Mesothelial cell of epicardium (in vitro differentiated cells): ENCODE measurements at regions not wholly inside any gene's neighbourhood (a gene's known extent, or its start where the extent isn't known, plus 50 kb on each side); places are given as distances from the start of the nearest gene placed in this dataset.

Source experiments
- DNase-seq, 2 experiments: peaks; one replicate each; pipeline ENCODE4 v3.0.0; 2021; ENCODE audit warnings: low spot score in 2 of 2; ENCODE audit not compliant: unreplicated experiment in 2 of 2
- H3K27ac Mint-ChIP-seq: 2 replicates; pipeline ENCODE4 v1.8.0; 2021; ENCODE audit warnings: mixed read lengths
- H3K27me3 Mint-ChIP-seq: 2 replicates; pipeline ENCODE4 v1.8.0; 2021; ENCODE audit warnings: low read depth, mixed read lengths
- H3K36me3 Mint-ChIP-seq: 2 replicates; pipeline ENCODE4 v1.8.0; 2021; ENCODE audit warnings: mixed read lengths
- H3K4me1 Mint-ChIP-seq: 2 replicates; pipeline ENCODE4 v1.8.0; 2021; ENCODE audit warnings: mixed read lengths
- H3K4me3 Mint-ChIP-seq: 2 replicates; pipeline ENCODE4 v1.8.0; 2021; ENCODE audit warnings: mild to moderate bottlenecking, moderate library complexity, mixed read lengths
- H3K9me3 Mint-ChIP-seq: 2 replicates; pipeline ENCODE4 v1.8.0; 2021; ENCODE audit warnings: mixed read lengths
- TF ChIP-seq, protein P1 (sequence below): fragments of 200-600 bp; sonication (generic); IDR thresholded peaks from one replicate; pipeline ENCODE4 v1.5.0; 2021; ENCODE audit warnings: antibody characterized with exemption; ENCODE audit not compliant: unreplicated experiment

GRCh38 chr2:78676921-78677696 is 348.4 kb upstream of the REG3G start:
- TF ChIP-seq, protein P1, sequence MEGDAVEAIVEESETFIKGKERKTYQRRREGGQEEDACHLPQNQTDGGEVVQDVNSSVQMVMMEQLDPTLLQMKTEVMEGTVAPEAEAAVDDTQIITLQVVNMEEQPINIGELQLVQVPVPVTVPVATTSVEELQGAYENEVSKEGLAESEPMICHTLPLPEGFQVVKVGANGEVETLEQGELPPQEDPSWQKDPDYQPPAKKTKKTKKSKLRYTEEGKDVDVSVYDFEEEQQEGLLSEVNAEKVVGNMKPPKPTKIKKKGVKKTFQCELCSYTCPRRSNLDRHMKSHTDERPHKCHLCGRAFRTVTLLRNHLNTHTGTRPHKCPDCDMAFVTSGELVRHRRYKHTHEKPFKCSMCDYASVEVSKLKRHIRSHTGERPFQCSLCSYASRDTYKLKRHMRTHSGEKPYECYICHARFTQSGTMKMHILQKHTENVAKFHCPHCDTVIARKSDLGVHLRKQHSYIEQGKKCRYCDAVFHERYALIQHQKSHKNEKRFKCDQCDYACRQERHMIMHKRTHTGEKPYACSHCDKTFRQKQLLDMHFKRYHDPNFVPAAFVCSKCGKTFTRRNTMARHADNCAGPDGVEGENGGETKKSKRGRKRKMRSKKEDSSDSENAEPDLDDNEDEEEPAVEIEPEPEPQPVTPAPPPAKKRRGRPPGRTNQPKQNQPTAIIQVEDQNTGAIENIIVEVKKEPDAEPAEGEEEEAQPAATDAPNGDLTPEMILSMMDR = no peak
- Mint-ChIP-seq H3K9me3 (peaks cover 4% of the 10 kb centered on the region), H3K27ac (no peak overlapping the region), H3K4me3 (no peak overlapping the region), H3K4me1 (no peaks in the 10 kb centered on the region), H3K27me3 (no peaks in the 10 kb centered on the region), H3K36me3 (no peaks in the 10 kb centered on the region)
- no peak for DNase-seq

DNA sequence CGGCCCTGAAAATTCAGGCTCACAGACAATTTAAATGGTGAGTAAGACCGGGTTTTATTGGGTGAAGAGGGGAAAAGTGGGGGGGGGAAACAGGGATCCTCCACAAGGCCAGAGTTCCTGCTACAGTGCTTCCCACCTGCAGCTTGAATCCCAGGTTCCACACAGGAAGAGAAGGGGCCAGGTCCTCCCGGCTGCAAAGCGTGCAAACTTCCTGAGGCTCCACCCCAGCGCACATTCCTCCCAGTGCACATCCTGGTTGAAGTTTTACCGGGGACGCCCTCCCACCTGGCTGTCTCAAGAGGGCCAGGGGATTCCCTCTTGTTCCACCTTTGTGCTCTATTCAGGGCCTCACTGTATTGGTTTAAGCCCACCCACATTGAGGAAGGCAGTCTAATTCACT is 347.7 kb upstream of the REG3G start:
- TF ChIP-seq, protein P1 = no peak
- Mint-ChIP-seq H3K27me3 (no peaks in the 10 kb centered on the region), H3K36me3 (no peaks in the 10 kb centered on the region), H3K27ac (no peak overlapping the region), H3K9me3 (peaks cover 4% of the 10 kb centered on the region), H3K4me1 (no peaks in the 10 kb centered on the region), H3K4me3 (no peak overlapping the region)
- DNase-seq = no peak

DNA sequence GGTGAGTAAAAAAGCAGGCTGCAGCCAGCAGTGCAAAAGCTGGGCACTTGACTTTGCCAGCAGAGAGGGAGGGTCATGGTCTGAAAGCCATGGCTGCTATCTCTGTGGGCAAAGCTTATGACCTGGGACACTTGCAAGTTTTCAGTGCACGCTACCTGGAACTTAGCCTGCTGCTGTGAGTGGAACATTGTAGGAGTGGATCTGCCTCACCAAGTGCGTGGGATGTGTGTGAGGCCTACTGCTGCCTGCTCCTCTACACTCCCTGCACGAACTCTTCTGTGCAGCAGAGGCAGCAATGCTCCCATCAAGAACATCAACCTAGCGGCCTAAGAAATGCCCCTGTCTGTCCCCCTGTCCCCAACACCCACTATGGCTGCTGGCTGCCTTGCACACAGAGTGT is 344.1 kb upstream of the REG3G start:
- Mint-ChIP-seq H3K36me3 (no peaks in the 10 kb centered on the region), H3K27ac (no peak overlapping the region), H3K27me3 (no peaks in the 10 kb centered on the region), H3K4me3 (no peak overlapping the region), H3K9me3 (peaks cover 23% of the 10 kb centered on the region), H3K4me1 (peaks cover under 1% of the 10 kb centered on the region)
- DNase-seq = no peak
- TF ChIP-seq, protein P1 = no peak

- TF ChIP-seq, protein P1 = no peak
- Mint-ChIP-seq H3K36me3 (no peaks in the 10 kb centered on the region), H3K4me3 (no peak overlapping the region)
Measured at GRCh38 chr2:78682781-78683180, 342.7 kb upstream of the REG3G start.

GRCh38 chr2:78686625-78687153 is 338.8 kb upstream of the REG3G start:
- H3K4me3 Mint-ChIP-seq = no peak overlapping the region
- H3K27ac Mint-ChIP-seq = no peak overlapping the region
- no peak for DNase-seq
- peaks cover 3% of the 10 kb centered on the region for H3K36me3 Mint-ChIP-seq
- TF ChIP-seq, protein P1 = no peak
- H3K27me3 Mint-ChIP-seq = no peaks in the 10 kb centered on the region
- H3K4me1 Mint-ChIP-seq = peaks cover 2% of the 10 kb centered on the region
- peaks cover 33% of the 10 kb centered on the region for H3K9me3 Mint-ChIP-seq

More at GRCh38 chr2:78682781-78683180, 342.7 kb upstream of the REG3G start:
- no peaks in the 10 kb centered on the region for H3K27me3 Mint-ChIP-seq
- peaks cover 2% of the 10 kb centered on the region for H3K4me1 Mint-ChIP-seq
- DNase-seq = no peak
- H3K9me3 Mint-ChIP-seq = peaks cover 23% of the 10 kb centered on the region
- H3K27ac Mint-ChIP-seq = no peak overlapping the region
